ENCODE measurements at regions not wholly inside any gene's neighbourhood (a gene's known extent, or its start where the extent isn't known, plus 50 kb on each side); places are given as distances from the start of the nearest gene placed in this dataset.

DNA sequence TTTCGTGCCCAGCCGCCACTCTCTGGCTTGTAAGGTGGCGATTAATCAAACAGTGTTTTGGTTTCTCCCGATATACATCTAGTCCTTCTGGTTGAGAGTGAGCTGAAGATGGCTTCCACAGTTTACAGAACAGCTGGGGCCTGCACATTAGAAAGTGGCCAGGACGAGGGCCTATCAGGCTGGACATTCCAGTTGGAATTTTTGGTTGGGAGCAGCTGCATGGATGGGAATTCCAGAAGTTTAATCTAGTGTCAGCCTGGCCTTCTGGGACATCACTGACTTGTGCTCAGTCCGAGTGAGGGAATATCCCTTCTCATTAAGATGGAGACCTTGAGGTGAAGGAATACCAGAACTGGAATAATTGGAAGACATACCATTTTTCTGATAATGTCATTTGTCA, 118.1 kb upstream of the SIX2 start:
- no peak for DNase-seq (ENCODE audit: extremely low read depth, low read depth)
- no peak for TF ChIP-seq CTCF (IDR thresholded peaks at IDR 0.05; ENCODE audit: low read depth, low read length)

GRCh38 chr2:45125232-45125631, 116.0 kb upstream of the SIX2 start:
- no peak for TF ChIP-seq CTCF (IDR thresholded peaks at IDR 0.05; ENCODE audit: low read depth, low read length)
- DNase-seq (ENCODE audit: extremely low read depth, low read depth), result no peak

GRCh38 chr2:45124456-45124855, 115.2 kb upstream of the SIX2 start:
- DNase-seq (ENCODE audit: extremely low read depth, low read depth), result no peak
- no peak for TF ChIP-seq CTCF (IDR thresholded peaks at IDR 0.05; ENCODE audit: low read depth, low read length)

- TF ChIP-seq CTCF (IDR thresholded peaks at IDR 0.05; ENCODE audit: low read depth, low read length), result no peak
- no peak for DNase-seq (ENCODE audit: extremely low read depth, low read depth)
Measured at GRCh38 chr2:45123521-45124191, 114.4 kb upstream of the SIX2 start.

DNA sequence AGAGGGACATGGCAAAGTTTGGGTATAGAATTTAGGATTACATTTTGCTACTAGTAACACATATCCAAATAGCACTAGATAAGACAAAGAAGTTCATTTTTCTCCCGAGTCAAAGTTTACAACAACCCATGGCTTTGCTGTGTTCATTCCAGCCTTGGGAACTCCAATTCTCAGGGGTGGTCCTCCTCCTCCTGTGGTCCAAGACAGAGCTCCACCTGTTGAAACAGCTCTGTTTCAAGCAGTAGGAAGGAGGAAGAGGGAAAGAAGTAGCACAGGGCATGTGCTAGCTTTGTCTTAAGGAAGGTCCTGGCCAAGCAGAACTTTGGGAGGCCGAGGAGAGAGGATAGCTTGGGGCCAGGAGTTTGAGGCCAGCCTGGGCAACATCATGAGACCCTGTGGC, 113.8 kb upstream of the SIX2 start:
- no peak for TF ChIP-seq CTCF (IDR thresholded peaks at IDR 0.05; ENCODE audit: low read depth, low read length)
- no peak for DNase-seq (ENCODE audit: extremely low read depth, low read depth)

GRCh38 chr2:45121236-45121927, 112.1 kb upstream of the SIX2 start:
- TF ChIP-seq CTCF (IDR thresholded peaks at IDR 0.05; ENCODE audit: low read depth, low read length), result no peak
- DNase-seq (ENCODE audit: extremely low read depth, low read depth), result no peak

- no peak for DNase-seq (ENCODE audit: extremely low read depth, low read depth)
- TF ChIP-seq CTCF (IDR thresholded peaks at IDR 0.05; ENCODE audit: low read depth, low read length), result no peak
Measured at GRCh38 chr2:45120546-45120945, 111.3 kb upstream of the SIX2 start.
